HG03066 (cell line): ENCODE measurements at regions not wholly inside any gene's neighbourhood (a gene's known extent, or its start where the extent isn't known, plus 50 kb on each side); places are given as distances from the start of the nearest gene placed in this dataset.

Experiments used
- ATAC-seq: cut with Tn5 transposase; IDR thresholded peaks from one replicate; pipeline ENCODE4 v1.9.1; 2021; ENCODE audit warnings: low read depth; ENCODE audit not compliant: unreplicated experiment

DNA sequence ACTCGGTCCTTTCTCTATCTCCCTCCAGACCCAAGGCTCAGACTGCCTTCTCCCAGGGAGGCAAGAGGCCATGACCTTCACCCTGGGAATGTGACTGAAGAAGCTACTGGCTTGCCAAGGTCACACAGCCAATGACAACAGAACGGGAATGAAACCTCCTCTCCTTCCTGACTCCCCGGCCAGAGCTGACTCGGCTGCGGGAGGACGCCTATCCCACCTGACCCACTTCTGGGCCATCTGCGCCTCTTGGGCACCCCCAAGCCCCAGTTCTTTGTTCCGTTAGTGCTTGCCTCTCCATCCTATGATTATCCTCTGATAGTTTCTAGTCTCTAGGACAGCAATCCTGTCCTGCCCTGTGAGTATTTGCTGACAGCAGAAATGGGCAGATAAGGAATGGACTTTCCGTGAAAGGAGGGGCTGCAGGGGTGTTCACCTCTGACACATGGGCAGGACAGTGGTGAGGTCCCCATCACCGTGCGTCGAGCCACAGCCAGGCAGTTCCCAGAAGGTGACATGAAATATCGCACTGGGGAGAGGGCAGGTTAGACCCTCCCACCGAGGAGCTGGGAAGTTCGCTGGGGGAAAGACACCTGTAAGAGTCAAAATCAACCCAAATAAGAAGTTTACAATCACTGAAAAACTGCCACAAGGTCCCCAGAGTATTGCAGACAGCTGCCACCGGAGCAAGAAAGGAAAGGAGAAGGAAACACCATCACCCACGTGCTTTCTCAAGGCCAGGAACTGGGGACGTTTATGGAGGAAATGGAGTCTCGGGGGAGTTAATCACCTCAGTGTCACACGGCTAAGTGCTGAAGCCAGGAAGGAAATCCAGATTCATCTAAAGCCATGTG lies 63.0 kb downstream of the INSIG1 start:
- ATAC-seq = no peak

- ATAC-seq = no peak
Measured at GRCh38 chr7:155361346-155361680, 63.6 kb downstream of the INSIG1 start.

DNA sequence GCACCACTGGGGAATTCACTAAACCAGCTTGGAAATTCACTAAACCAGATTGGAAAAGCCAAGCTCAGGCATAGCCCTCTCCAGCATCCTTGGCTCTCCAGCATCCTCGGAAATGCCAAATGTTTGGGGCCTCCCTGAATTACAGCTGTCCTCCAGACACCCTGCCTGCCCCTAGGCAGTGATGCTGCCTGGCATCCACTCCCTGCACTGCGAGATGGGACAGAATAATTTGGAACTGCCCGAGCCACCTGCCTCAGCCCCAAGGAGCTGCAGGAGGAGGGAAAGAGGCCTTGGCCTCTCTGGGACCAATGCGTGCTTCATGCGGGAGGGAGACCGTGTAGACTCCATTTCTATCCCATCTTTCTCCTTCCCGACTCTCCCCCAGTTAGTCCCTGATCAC lies 64.3 kb downstream of the INSIG1 start:
- ATAC-seq = no peak

GRCh38 chr7:155362380-155363145 lies 64.9 kb downstream of the INSIG1 start:
- no peak for ATAC-seq

- no peak for ATAC-seq
Measured at GRCh38 chr7:155363146-155363539, 65.5 kb downstream of the INSIG1 start.

GRCh38 chr7:155363852-155364600 lies 66.3 kb downstream of the INSIG1 start:
- no peak for ATAC-seq

DNA sequence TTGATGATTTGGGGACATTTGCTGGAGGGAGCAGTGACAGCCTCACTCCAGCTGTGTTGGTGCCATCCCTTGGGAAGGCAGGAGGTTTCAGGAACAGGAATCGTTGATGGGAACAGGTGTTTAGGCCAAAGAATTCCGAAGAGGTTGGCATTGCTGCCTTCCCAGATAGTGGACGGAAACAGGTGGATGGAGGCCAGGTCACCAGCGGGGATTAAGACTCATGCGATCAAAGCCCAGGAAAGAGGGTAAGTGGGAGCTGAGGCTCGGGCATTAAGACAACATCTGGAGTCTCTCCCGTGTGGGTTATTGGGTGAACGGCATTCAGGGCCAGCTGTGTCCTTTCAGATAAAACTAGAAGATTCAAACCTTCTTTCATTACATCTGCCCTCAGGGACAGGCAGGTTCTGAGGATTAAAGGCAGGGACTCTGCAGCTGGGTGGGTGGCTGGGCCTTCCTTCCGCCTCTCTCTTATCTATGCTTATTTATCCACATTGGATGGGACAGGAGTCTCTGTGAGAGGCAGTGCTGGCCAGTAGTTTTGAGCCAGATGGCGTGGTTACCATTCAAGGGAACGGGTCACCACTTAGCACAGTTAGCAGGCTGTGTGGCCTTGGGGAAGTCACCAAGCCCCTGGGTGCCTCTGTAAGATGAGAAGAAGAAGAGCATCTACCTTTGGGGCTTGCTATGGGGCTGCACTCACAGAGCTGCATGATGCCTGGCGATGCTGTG lies 67.6 kb downstream of the INSIG1 start:
- no peak for ATAC-seq

DNA sequence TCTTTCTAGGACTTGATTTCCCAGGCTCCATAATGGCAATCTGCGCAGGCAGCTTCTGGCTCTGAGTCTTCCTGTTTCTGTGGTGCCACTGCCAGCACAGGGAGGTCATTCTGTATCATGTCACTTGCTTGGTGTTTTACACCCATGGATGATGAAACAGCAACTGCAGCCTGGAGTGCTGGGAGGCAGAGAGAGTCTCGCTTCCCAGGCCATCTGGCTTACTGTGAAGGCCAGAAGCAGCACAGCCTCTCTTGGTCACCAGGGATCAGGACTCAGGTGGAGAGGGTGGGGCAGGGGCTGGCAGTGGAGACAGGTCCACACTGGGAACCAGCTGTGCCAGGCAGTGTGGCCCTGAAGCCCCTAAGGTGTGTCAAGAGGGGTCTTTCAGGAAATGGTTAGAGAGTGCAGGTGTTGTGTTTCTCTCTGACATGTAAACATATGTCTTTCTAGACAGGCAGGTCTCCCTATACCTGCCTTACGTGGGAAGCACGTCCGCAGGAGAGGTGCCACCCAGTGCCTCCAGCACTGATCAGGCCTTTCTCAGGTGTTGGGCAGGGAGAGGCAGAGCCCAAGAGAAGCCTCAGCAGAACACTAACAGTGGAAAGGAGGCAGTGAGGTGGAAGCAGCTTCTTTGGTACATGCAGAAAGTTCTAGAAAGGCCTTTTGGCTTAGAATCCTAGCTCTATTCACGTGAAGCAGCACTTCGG lies 71.4 kb downstream of the INSIG1 start:
- ATAC-seq = no peak

GRCh38 chr7:155369766-155370165 lies 72.1 kb downstream of the INSIG1 start:
- ATAC-seq = no peak

GRCh38 chr7:155371331-155371883 lies 73.7 kb downstream of the INSIG1 start:
- no peak for ATAC-seq

DNA sequence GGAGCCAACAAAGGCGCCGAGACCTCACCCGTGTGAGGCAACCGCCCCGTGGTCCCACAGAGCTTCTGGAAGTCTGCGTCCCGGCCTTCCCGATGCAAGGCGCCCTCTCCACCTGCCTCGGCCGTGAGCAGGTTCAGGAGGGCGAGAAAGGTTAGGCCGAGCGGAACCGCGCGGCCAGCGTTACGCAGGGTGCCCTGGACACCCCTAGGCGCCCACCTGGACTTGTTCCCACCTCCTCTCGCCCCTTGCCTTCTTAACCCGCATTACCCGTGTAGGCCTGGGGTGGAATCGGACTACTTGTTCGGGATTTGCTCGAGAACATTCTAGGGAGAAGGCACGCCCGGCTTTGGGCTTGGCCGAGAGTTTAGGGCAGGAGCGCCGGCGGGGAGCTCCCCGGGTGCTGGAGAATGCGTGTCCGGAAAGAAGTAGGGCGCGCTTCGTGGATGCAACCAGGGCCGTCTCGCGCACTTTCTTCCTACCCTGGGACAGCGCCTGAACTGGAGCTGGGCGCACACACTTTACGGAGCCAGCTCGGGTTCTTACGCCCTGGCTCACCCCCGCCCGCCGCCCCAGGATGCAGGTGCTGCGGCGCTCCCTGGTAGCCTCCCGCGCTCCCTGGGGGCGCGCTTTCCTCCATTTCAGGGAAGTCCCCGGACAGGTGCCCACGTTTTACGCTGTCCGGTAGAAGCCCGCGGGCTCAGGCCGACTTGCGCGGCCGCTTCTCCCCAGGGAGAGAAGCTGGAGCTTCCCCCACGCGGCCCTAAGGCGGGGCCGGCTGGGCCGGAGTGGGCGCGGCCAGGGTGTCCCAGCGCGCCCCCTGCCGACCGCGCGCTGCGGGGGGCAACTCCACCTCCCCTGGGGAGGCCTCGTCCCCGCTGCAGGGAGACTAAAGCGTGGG lies 74.5 kb downstream of the INSIG1 start:
- no peak for ATAC-seq

- no peak for ATAC-seq
Measured at GRCh38 chr7:155372782-155373358, 75.2 kb downstream of the INSIG1 start.

DNA sequence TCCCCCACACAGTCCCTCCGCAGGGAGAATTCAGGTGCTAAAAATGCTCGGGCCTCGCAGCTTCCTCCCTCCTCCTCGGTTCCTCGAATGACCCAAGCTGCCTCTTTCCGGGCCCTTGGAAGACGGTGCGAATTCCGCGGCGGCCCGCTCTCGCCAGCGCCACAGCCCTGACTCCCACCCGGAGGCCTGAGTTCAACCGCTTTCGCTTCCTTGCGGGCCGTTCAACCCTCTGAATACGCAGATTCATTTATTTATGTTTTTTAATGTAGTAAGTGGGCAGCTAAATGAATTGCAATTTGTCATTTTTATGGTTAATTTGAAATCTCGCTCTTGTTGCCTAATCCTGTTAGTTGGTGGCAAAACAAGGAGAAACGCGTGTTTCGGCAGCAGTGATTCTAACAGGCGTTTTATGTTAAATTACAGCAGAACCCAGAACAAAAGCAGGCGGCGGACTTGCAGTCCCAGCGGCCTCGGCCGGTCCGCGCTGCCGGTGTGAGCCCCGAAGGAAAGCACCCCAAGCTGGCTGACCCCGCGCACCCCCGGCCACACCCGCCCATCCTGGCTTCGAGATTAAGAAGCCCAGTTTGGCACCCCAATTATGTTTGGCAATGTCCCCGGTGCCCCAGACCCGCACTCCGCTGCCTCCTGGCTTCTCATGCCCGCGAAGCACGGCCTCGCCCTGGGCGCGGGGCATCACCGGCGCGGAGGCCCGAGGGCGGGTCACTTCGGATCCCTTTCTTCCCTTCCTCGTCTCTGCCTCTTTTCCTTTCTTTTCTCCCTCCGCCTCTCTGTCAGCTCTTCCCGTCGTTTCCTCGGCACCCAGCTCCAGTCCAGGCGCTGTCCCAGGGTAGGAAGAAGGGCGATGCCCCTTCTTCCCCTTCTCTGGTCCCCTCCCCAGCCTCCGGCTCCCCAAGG lies 75.9 kb downstream of the INSIG1 start:
- no peak for ATAC-seq

DNA sequence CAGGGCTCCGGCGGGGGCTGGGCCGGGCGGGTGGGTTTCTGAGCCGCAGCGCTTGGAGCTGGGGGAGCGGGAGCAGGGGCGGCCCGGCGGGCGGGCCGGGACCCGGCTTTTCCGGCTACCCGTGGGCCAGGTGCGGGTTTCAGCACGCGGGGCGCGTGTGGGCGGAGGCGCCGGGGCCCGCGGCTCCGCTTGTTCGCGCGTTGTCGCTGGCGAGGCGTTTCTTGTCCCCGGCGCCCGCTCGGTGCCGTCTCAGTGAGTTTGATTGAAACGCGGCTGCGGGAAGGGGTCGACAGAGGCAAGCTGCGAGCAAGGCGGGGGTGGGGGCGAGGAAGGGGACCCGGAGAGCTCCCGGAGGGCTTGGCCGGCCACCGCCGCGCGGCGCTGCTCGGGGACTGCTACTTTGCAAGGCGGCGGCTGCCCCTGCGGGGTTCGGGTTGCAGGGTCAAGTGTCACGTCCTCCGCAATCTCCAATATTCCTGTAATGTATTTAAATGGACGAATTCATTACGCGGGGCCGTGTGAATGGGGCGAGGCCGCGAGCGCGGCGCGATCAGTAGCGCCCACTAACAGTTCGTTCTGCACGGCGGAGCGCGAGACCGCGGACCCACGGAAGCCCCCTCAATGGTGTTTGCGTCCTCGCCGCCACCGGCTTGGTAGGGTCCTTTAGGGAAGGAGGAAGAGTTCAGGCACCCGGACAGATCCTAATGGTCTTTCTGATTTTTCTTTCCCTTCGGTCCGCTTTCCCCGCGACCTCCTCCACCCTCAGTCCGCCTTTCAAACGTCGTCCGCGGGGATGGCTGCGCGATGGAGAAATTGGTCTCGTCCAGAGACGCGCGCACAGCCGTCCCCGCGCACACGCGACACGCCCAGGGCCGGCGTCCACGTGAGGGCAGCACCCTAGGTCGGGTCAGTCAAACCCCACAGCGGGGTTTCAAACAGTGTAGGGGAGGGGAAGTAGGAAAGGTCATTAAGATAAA lies 76.9 kb downstream of the INSIG1 start:
- ATAC-seq = no peak

GRCh38 chr7:155375337-155376277 lies 77.9 kb downstream of the INSIG1 start:
- no peak for ATAC-seq
